Liver (tissue), 8 donors: ENCODE measurements at regions not wholly inside any gene's neighbourhood (a gene's known extent, or its start where the extent isn't known, plus 50 kb on each side); places are given as distances from the start of the nearest gene placed in this dataset.

Source experiments
- DNase-seq: peaks from one replicate; pipeline ENCODE4 v3.0.0-alpha.2; 2017; ENCODE audit warnings: low spot score
- H3K27ac ChIP-seq, 2 donors: one replicate each; pipeline ENCODE4 v1.7.0; 2013; ENCODE audit warnings: inconsistent platforms in 2 of 2, low read length in 2 of 2, control low read depth in 1 of 2, low read depth in 1 of 2, mild to moderate bottlenecking in 1 of 2
- H3K27me3 ChIP-seq, 4 donors: one replicate each; pipeline versions ENCODE4 v1.6.1 to v1.7.0; 2013; ENCODE audit warnings: low read length in 3 of 4, inconsistent platforms in 1 of 4, mild to moderate bottlenecking in 1 of 4, moderate library complexity in 1 of 4; ENCODE audit not compliant: control insufficient read depth in 4 of 4, insufficient read depth in 4 of 4
- H3K36me3 ChIP-seq, 4 donors: one replicate each; pipeline versions ENCODE4 v1.6.1 to v1.7.0; 2013; ENCODE audit warnings: low read length in 3 of 4, mild to moderate bottlenecking in 3 of 4, low read depth in 1 of 4, moderate library complexity in 1 of 4; ENCODE audit not compliant: control insufficient read depth in 4 of 4, insufficient read depth in 3 of 4
- H3K4me1 ChIP-seq, 4 donors: one replicate each; pipeline versions ENCODE4 v1.6.1 to v1.7.0; 2013; ENCODE audit warnings: low read length in 3 of 4, mild to moderate bottlenecking in 3 of 4, moderate library complexity in 1 of 4; ENCODE audit not compliant: control insufficient read depth in 4 of 4, insufficient read depth in 4 of 4
- H3K4me3 ChIP-seq, 3 donors: one replicate each; pipeline versions ENCODE4 v1.6.1 to v1.7.0; 2013; ENCODE audit warnings: low read length in 3 of 3, control low read depth in 1 of 3, low read depth in 1 of 3, mild to moderate bottlenecking in 1 of 3
- H3K9ac ChIP-seq, 2 donors: one replicate each; pipeline ENCODE4 v1.7.0; 2013; ENCODE audit warnings: low read length in 2 of 2, mild to moderate bottlenecking in 2 of 2, moderate library complexity in 2 of 2, control low read depth in 1 of 2, low read depth in 1 of 2
- H3K9me3 ChIP-seq, 4 donors: one replicate each; pipeline versions ENCODE4 v1.6.1 to v1.7.0; 2013; ENCODE audit warnings: low read length in 3 of 4; ENCODE audit not compliant: control insufficient read depth in 4 of 4
- EGR1 ChIP-seq, 2 donors: IDR thresholded peaks; 2 replicates each; pipeline ENCODE4 v1.6.1; 2016 to 2018; ENCODE audit warnings: antibody characterized with exemption in 2 of 2, low read depth in 2 of 2
- FOXA1 ChIP-seq: IDR thresholded peaks from 2 replicates; pipeline ENCODE4 v1.6.1; 2016; ENCODE audit warnings: antibody characterized with exemption
- FOXA2 ChIP-seq: IDR thresholded peaks from 2 replicates; pipeline ENCODE4 v1.6.1; 2016; ENCODE audit warnings: antibody characterized with exemption
- GABPA ChIP-seq, 2 donors: IDR thresholded peaks in 1 of 2; conservative IDR thresholded peaks in 1 of 2; 2 replicates each; pipeline ENCODE4 v1.6.1; 2016; ENCODE audit warnings: antibody characterized with exemption in 2 of 2, mild to moderate bottlenecking in 1 of 2, moderate library complexity in 1 of 2
- HNF4A ChIP-seq, 2 donors: conservative IDR thresholded peaks; 2 replicates each; pipeline ENCODE4 v1.6.1; 2016; ENCODE audit warnings: antibody characterized with exemption in 2 of 2, mild to moderate bottlenecking in 2 of 2
- HNF4G ChIP-seq: IDR thresholded peaks from 2 replicates; pipeline ENCODE4 v1.6.1; 2016; ENCODE audit warnings: antibody characterized with exemption
- JUND ChIP-seq, 2 donors: IDR thresholded peaks; 2 replicates each; pipeline ENCODE4 v1.6.1; 2016; ENCODE audit warnings: antibody characterized with exemption in 2 of 2
- NR2F2 ChIP-seq: IDR thresholded peaks from 2 replicates; pipeline ENCODE4 v1.6.1; 2016; ENCODE audit warnings: antibody characterized with exemption
- RAD21 ChIP-seq, 2 donors: IDR thresholded peaks; 2 replicates each; pipeline ENCODE4 v1.6.1; 2016; ENCODE audit warnings: antibody characterized with exemption in 2 of 2, mild to moderate bottlenecking in 2 of 2
- RXRA ChIP-seq, 2 donors: IDR thresholded peaks; 2 replicates each; pipeline ENCODE4 v1.6.1; 2017 to 2018; ENCODE audit warnings: antibody characterized with exemption in 2 of 2, mild to moderate bottlenecking in 1 of 2
- SP1 ChIP-seq: IDR thresholded peaks from 2 replicates; pipeline ENCODE4 v1.6.1; 2018; ENCODE audit warnings: antibody characterized with exemption, mild to moderate bottlenecking
- TAF1 ChIP-seq: conservative IDR thresholded peaks from 2 replicates; pipeline ENCODE4 v1.6.1; 2016; ENCODE audit warnings: antibody characterized with exemption, mild to moderate bottlenecking
- YY1 ChIP-seq: IDR thresholded peaks from 2 replicates; pipeline ENCODE4 v1.6.1; 2016; ENCODE audit warnings: antibody characterized with exemption, mild to moderate bottlenecking
- WGBS: extraction: QIAGEN DNeasy Blood & Tissue Kit; methylation state at CpG from one replicate; pipeline ENCODE4 v1.1.7; 2013; 5-methylcytosine and 5-hydroxymethylcytosine counted together
- TF ChIP-seq, protein P1 (sequence below): IDR thresholded peaks from 2 replicates; pipeline ENCODE4 v1.6.1; 2016; ENCODE audit warnings: antibody characterized with exemption
- TF ChIP-seq, protein P2 (sequence below): fragments of 150-350 bp; IDR thresholded peaks from 2 replicates; pipeline ENCODE4 v1.5.1; 2017; ENCODE audit warnings: improper control_type of control experiment, low read depth, low read length; ENCODE audit not compliant: missing input control
- TF ChIP-seq, protein P3 (sequence below): IDR thresholded peaks from 2 replicates; pipeline ENCODE4 v1.6.1; 2016; ENCODE audit warnings: antibody characterized with exemption
- TF ChIP-seq, protein P4 (sequence below): IDR thresholded peaks from 2 replicates; pipeline ENCODE4 v1.6.1; 2016; ENCODE audit warnings: antibody characterized with exemption, mild to moderate bottlenecking
- TF ChIP-seq, protein P5 (sequence below): IDR thresholded peaks from 2 replicates; pipeline ENCODE4 v1.6.1; 2016; ENCODE audit warnings: antibody characterized with exemption
- donor health status: healthy.
- donor health status: healthy.
- donor health status: healthy.
- donor health status: healthy.
- donor health status: healthy.

DNA sequence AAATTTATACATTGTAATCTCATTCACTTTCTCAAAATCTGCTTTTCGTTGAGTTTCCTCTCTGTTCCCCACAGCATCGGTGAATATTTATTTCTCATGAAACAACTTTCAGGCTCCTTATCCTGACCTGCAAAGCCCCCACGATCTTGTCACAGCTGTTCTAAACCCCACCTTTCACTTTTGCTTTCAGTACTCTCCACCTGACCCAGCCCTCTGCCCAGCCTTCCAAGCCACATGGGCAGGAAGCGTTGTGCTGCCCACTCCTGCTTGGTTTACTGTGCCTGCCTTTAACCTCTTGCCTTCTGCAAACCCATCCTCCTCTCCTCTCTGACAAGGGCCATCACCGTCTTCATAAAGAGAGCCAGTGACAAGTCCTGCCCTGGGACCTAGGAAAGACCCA is 262.5 kb downstream of the GALR1 start:
- H3K27ac ChIP-seq, result no peak overlapping the region
- H3K36me3 ChIP-seq, result no peaks in the 10 kb centered on the region
- 73% methylated on average over 5 of the region's 5 CpGs for WGBS
- no peak overlapping the region for H3K4me3 ChIP-seq
- peaks cover 0 to 1% (median 0%) of the 10 kb centered on the region in 4 donors for H3K9me3 ChIP-seq
- no peak overlapping the region for H3K9ac ChIP-seq
- TF ChIP-seq HNF4G (no peak), RXRA (IDR thresholded peaks at IDR 0.05) (no peak), TAF1 (no peak), HNF4A (conservative IDR thresholded peaks at IDR 0.05) (no peak), RAD21 (IDR thresholded peaks at IDR 0.05) (no peak), FOXA1 (no peak), NR2F2 (no peak), EGR1 (IDR thresholded peaks at IDR 0.05; ENCODE audit: low read depth in 2 of 2) (no peak), GABPA (IDR thresholded peaks at IDR 0.05 in 1 of 2, conservative IDR thresholded peaks at IDR 0.05 in 1 of 2) (no peak), SP1 (no peak)
- TF ChIP-seq, protein P1, sequence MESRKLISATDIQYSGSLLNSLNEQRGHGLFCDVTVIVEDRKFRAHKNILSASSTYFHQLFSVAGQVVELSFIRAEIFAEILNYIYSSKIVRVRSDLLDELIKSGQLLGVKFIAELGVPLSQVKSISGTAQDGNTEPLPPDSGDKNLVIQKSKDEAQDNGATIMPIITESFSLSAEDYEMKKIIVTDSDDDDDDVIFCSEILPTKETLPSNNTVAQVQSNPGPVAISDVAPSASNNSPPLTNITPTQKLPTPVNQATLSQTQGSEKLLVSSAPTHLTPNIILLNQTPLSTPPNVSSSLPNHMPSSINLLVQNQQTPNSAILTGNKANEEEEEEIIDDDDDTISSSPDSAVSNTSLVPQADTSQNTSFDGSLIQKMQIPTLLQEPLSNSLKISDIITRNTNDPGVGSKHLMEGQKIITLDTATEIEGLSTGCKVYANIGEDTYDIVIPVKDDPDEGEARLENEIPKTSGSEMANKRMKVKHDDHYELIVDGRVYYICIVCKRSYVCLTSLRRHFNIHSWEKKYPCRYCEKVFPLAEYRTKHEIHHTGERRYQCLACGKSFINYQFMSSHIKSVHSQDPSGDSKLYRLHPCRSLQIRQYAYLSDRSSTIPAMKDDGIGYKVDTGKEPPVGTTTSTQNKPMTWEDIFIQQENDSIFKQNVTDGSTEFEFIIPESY, result no peak
- TF ChIP-seq, protein P2, sequence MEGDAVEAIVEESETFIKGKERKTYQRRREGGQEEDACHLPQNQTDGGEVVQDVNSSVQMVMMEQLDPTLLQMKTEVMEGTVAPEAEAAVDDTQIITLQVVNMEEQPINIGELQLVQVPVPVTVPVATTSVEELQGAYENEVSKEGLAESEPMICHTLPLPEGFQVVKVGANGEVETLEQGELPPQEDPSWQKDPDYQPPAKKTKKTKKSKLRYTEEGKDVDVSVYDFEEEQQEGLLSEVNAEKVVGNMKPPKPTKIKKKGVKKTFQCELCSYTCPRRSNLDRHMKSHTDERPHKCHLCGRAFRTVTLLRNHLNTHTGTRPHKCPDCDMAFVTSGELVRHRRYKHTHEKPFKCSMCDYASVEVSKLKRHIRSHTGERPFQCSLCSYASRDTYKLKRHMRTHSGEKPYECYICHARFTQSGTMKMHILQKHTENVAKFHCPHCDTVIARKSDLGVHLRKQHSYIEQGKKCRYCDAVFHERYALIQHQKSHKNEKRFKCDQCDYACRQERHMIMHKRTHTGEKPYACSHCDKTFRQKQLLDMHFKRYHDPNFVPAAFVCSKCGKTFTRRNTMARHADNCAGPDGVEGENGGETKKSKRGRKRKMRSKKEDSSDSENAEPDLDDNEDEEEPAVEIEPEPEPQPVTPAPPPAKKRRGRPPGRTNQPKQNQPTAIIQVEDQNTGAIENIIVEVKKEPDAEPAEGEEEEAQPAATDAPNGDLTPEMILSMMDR, result no peak
- H3K27me3 ChIP-seq, result peaks cover 0 to 2% (median 0%) of the 10 kb centered on the region in 4 donors
- no peaks in the 10 kb centered on the region for H3K4me1 ChIP-seq
- DNase-seq, result no peak

DNA sequence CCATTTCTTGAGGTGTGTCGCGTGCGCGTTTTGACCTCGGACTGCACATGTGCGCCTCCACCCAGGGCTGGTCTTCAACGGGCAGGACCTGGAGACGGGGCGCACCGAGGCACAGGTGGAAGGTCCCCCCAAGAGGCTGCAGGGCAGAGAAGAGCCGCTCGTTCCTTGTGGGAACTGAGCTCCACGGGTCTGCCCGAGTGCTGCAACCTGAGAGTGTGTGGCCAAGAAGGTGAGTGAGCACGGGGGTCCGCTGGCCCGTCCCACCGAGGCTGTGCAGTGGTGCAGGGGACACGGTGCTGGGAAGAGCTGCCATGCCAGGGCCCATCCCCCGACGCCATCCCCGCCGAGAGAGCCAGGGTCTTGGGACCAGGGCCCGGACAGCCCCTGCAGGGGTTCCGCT is 268.3 kb downstream of the GALR1 start:
- H3K36me3 ChIP-seq, result no peaks in the 10 kb centered on the region
- no peak for DNase-seq
- 91% methylated on average over 25 of the region's 25 CpGs for WGBS
- H3K27me3 ChIP-seq, result peaks cover 0 to 5% (median 1%) of the 10 kb centered on the region in 4 donors
- no peaks in the 10 kb centered on the region for H3K4me1 ChIP-seq
- TF ChIP-seq FOXA1 (no peak), HNF4A (conservative IDR thresholded peaks at IDR 0.05) (no peak), TAF1 (no peak), YY1 (no peak), EGR1 (IDR thresholded peaks at IDR 0.05; ENCODE audit: low read depth in 2 of 2) (no peak), JUND (IDR thresholded peaks at IDR 0.05) (no peak), NR2F2 (no peak), HNF4G (no peak), GABPA (IDR thresholded peaks at IDR 0.05 in 1 of 2, conservative IDR thresholded peaks at IDR 0.05 in 1 of 2) (no peak), FOXA2 (no peak)
- TF ChIP-seq, protein P3, sequence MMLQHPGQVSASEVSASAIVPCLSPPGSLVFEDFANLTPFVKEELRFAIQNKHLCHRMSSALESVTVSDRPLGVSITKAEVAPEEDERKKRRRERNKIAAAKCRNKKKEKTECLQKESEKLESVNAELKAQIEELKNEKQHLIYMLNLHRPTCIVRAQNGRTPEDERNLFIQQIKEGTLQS, result no peak
- TF ChIP-seq, protein P4, sequence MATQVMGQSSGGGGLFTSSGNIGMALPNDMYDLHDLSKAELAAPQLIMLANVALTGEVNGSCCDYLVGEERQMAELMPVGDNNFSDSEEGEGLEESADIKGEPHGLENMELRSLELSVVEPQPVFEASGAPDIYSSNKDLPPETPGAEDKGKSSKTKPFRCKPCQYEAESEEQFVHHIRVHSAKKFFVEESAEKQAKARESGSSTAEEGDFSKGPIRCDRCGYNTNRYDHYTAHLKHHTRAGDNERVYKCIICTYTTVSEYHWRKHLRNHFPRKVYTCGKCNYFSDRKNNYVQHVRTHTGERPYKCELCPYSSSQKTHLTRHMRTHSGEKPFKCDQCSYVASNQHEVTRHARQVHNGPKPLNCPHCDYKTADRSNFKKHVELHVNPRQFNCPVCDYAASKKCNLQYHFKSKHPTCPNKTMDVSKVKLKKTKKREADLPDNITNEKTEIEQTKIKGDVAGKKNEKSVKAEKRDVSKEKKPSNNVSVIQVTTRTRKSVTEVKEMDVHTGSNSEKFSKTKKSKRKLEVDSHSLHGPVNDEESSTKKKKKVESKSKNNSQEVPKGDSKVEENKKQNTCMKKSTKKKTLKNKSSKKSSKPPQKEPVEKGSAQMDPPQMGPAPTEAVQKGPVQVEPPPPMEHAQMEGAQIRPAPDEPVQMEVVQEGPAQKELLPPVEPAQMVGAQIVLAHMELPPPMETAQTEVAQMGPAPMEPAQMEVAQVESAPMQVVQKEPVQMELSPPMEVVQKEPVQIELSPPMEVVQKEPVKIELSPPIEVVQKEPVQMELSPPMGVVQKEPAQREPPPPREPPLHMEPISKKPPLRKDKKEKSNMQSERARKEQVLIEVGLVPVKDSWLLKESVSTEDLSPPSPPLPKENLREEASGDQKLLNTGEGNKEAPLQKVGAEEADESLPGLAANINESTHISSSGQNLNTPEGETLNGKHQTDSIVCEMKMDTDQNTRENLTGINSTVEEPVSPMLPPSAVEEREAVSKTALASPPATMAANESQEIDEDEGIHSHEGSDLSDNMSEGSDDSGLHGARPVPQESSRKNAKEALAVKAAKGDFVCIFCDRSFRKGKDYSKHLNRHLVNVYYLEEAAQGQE, result no peak
- TF ChIP-seq, protein P5, sequence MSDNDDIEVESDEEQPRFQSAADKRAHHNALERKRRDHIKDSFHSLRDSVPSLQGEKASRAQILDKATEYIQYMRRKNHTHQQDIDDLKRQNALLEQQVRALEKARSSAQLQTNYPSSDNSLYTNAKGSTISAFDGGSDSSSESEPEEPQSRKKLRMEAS, result no peak
- no peak overlapping the region for H3K27ac ChIP-seq
- H3K9me3 ChIP-seq, result peaks cover 0 to 4% (median under 1%) of the 10 kb centered on the region in 4 donors
- no peak overlapping the region for H3K4me3 ChIP-seq
- no peak overlapping the region for H3K9ac ChIP-seq
